Activated CD4-positive, alpha-beta T cell treated with anti-CD3 and anti-CD28 coated beads, Interleukin-2, amount 10 ng/mL, durations not matched to agents 7 days and 5 days (primary cell): ENCODE measurements at regions not wholly inside any gene's neighbourhood (a gene's known extent, or its start where the extent isn't known, plus 50 kb on each side); places are given as distances from the start of the nearest gene placed in this dataset.
"Not testable (repeated sequence)": the region's sequence is repeated elsewhere in the genome, so short reads cannot be mapped to it uniquely, and the experiment has no call there.

Experiments used
- CTCF ChIA-PET: fragments of 350-600 bp; sonication (Branson Sonifier 250); formaldehyde crosslinking; loops from one replicate; lab custom pipeline; 2021; ENCODE audit warnings: antibody characterized with exemption; lab: Charles Lee
- POLR2A ChIA-PET: fragments of 350-600 bp; sonication (Branson Sonifier 250); formaldehyde crosslinking; loops from one replicate; lab custom pipeline; 2021; ENCODE audit warnings: antibody characterized with exemption; lab: Charles Lee
- DNase-seq: peaks from one replicate; pipeline ENCODE4 v3.0.0-alpha.2; 2020
- H3K27ac Mint-ChIP-seq: one replicate; pipeline ENCODE4 v1.8.0; 2021; ENCODE audit warnings: mild to moderate bottlenecking, moderate library complexity, mixed read lengths
- H3K27me3 Mint-ChIP-seq: one replicate; pipeline ENCODE4 v1.8.0; 2021; ENCODE audit warnings: mixed read lengths
- H3K36me3 Mint-ChIP-seq: one replicate; pipeline ENCODE4 v1.8.0; 2021; ENCODE audit warnings: low read depth, mixed read lengths
- H3K4me1 Mint-ChIP-seq: one replicate; pipeline ENCODE4 v1.8.0; 2021; ENCODE audit warnings: mixed read lengths
- H3K4me3 Mint-ChIP-seq: one replicate; pipeline ENCODE4 v1.8.0; 2021; ENCODE audit warnings: mild to moderate bottlenecking, moderate library complexity, mixed read lengths
- H3K9me3 Mint-ChIP-seq: one replicate; pipeline ENCODE4 v1.8.0; 2021; ENCODE audit warnings: mixed read lengths

- H3K27me3 Mint-ChIP-seq, result peaks cover 27% of the 10 kb centered on the region
- H3K4me3 Mint-ChIP-seq, H3K27ac Mint-ChIP-seq, CTCF ChIA-PET, H3K36me3 Mint-ChIP-seq, H3K4me1 Mint-ChIP-seq, POLR2A ChIA-PET, H3K9me3 Mint-ChIP-seq, DNase-seq: not testable (repeated sequence)
Observed at GRCh38 chr10:22467393-22467792, 122.1 kb downstream of the SPAG6 start.

GRCh38 chr10:22468570-22469320 lies 123.4 kb downstream of the SPAG6 start:
- DNase-seq, result no peak
- no peak overlapping the region for H3K4me3 Mint-ChIP-seq
- peaks cover 2% of the 10 kb centered on the region for H3K4me1 Mint-ChIP-seq
- H3K9me3 Mint-ChIP-seq, result no peaks in the 10 kb centered on the region
- ChIA-PET CTCF (no interaction called here), POLR2A (no interaction called here)
- H3K36me3 Mint-ChIP-seq, result no peaks in the 10 kb centered on the region
- H3K27me3 Mint-ChIP-seq, result peaks cover 40% of the 10 kb centered on the region
- H3K27ac Mint-ChIP-seq, result no peak overlapping the region

GRCh38 chr10:22473044-22473443 lies 127.7 kb downstream of the SPAG6 start:
- peaks cover 64% of the 10 kb centered on the region for H3K27me3 Mint-ChIP-seq
- H3K4me3 Mint-ChIP-seq, result no peak overlapping the region

GRCh38 chr10:22473459-22473858 lies 128.2 kb downstream of the SPAG6 start:
- Mint-ChIP-seq H3K27me3 (peaks cover 68% of the 10 kb centered on the region), H3K4me3 (no peak overlapping the region), H3K9me3 (no peaks in the 10 kb centered on the region)

More at GRCh38 chr10:22473044-22473443, 127.7 kb downstream of the SPAG6 start:
- H3K36me3 Mint-ChIP-seq, result peaks cover 3% of the 10 kb centered on the region
- H3K9me3 Mint-ChIP-seq, result no peaks in the 10 kb centered on the region
- POLR2A ChIA-PET, result no interaction called here
- CTCF ChIA-PET, result interaction anchor here (0.6 to 1.1 kb wide), 4 partner anchors 14 to 100 kb away, joined by 3 read pairs; no protein-coding TSS in a partner anchor
- no peak for DNase-seq
- peaks cover 15% of the 10 kb centered on the region for H3K4me1 Mint-ChIP-seq
- no peak overlapping the region for H3K27ac Mint-ChIP-seq

GRCh38 chr10:22475651-22476600 lies 130.6 kb downstream of the SPAG6 start:
- POLR2A ChIA-PET, result no interaction called here
- Mint-ChIP-seq H3K4me3 (peak overlapping the region; percentile 71), H3K36me3 (peaks cover 3% of the 10 kb centered on the region), H3K4me1 (peaks cover 20% of the 10 kb centered on the region), H3K9me3 (no peaks in the 10 kb centered on the region), H3K27ac (peak overlapping the region; percentile 77), H3K27me3 (peaks cover 59% of the 10 kb centered on the region)
- DNase-seq, result peak; percentile 29
- CTCF ChIA-PET, result interaction anchor here (0.8 kb wide), 1 partner anchor 132 kb away, joined by 3 read pairs; no protein-coding TSS in a partner anchor

More at GRCh38 chr10:22473459-22473858, 128.2 kb downstream of the SPAG6 start:
- CTCF ChIA-PET, result interaction anchor here (0.6 to 1.1 kb wide), 4 partner anchors 14 to 100 kb away, joined by 3 read pairs; no protein-coding TSS in a partner anchor
- POLR2A ChIA-PET, result no interaction called here
- peaks cover 15% of the 10 kb centered on the region for H3K4me1 Mint-ChIP-seq
- H3K27ac Mint-ChIP-seq, result no peak overlapping the region
- H3K36me3 Mint-ChIP-seq, result peaks cover 3% of the 10 kb centered on the region
- DNase-seq, result no peak

GRCh38 chr10:22476601-22477321 lies 131.5 kb downstream of the SPAG6 start:
- ChIA-PET POLR2A (no interaction called here), CTCF (no interaction called here)
- no peaks in the 10 kb centered on the region for H3K9me3 Mint-ChIP-seq
- no peak for DNase-seq
- peak overlapping the region; percentile 53 for H3K4me3 Mint-ChIP-seq
- H3K4me1 Mint-ChIP-seq, result peaks cover 22% of the 10 kb centered on the region
- H3K27ac Mint-ChIP-seq, result peak overlapping the region; percentile 60
- H3K27me3 Mint-ChIP-seq, result peaks cover 56% of the 10 kb centered on the region
- H3K36me3 Mint-ChIP-seq, result peaks cover 3% of the 10 kb centered on the region

- CTCF ChIA-PET, result no interaction called here
- peaks cover 47% of the 10 kb centered on the region for H3K27me3 Mint-ChIP-seq
- peaks cover 3% of the 10 kb centered on the region for H3K36me3 Mint-ChIP-seq
- H3K4me1 Mint-ChIP-seq, result peaks cover 27% of the 10 kb centered on the region
- POLR2A ChIA-PET, result no interaction called here
- no peaks in the 10 kb centered on the region for H3K9me3 Mint-ChIP-seq
- DNase-seq, result no peak
- no peak overlapping the region for H3K27ac Mint-ChIP-seq
- H3K4me3 Mint-ChIP-seq, result peak overlapping the region; percentile 53
Observed at GRCh38 chr10:22477334-22478287, 132.3 kb downstream of the SPAG6 start.

- DNase-seq, result no peak
- no peak overlapping the region for H3K27ac Mint-ChIP-seq
- peaks cover 32% of the 10 kb centered on the region for H3K4me1 Mint-ChIP-seq
- peaks cover 3% of the 10 kb centered on the region for H3K36me3 Mint-ChIP-seq
- peaks cover 37% of the 10 kb centered on the region for H3K27me3 Mint-ChIP-seq
- H3K4me3 Mint-ChIP-seq, result no peak overlapping the region
- CTCF ChIA-PET, result interaction anchor here (0.7 to 1.7 kb wide), 3 partner anchors 11 to 220 kb away, joined by 3 to 4 read pairs (median 3); no protein-coding TSS in a partner anchor
- no peaks in the 10 kb centered on the region for H3K9me3 Mint-ChIP-seq
- POLR2A ChIA-PET, result no interaction called here
Observed at GRCh38 chr10:22478555-22479334, 133.4 kb downstream of the SPAG6 start.

- DNase-seq, result no peak
- Mint-ChIP-seq H3K4me1 (peaks cover 32% of the 10 kb centered on the region), H3K27ac (no peak overlapping the region), H3K27me3 (peaks cover 31% of the 10 kb centered on the region), H3K9me3 (no peaks in the 10 kb centered on the region), H3K36me3 (peaks cover 3% of the 10 kb centered on the region), H3K4me3 (no peak overlapping the region)
- POLR2A ChIA-PET, result no interaction called here
- CTCF ChIA-PET, result interaction anchor here (0.7 to 1.7 kb wide), 3 partner anchors 11 to 220 kb away, joined by 3 to 4 read pairs (median 3); no protein-coding TSS in a partner anchor
Observed at GRCh38 chr10:22479419-22479818, 134.1 kb downstream of the SPAG6 start.

- no peaks in the 10 kb centered on the region for H3K9me3 Mint-ChIP-seq
- H3K27ac Mint-ChIP-seq, result no peak overlapping the region
- ChIA-PET CTCF (interaction anchor here (1.0 kb wide), 1 partner anchor 10 kb away, joined by 3 read pairs; no protein-coding TSS in a partner anchor), POLR2A (no interaction called here)
- peaks cover 27% of the 10 kb centered on the region for H3K4me1 Mint-ChIP-seq
- no peak overlapping the region for H3K4me3 Mint-ChIP-seq
- peaks cover 19% of the 10 kb centered on the region for H3K27me3 Mint-ChIP-seq
- peaks cover 1% of the 10 kb centered on the region for H3K36me3 Mint-ChIP-seq
- no peak for DNase-seq
Observed at GRCh38 chr10:22481106-22481505, 135.8 kb downstream of the SPAG6 start.
